Ovary (tissue), 7 donors: ENCODE measurements at regions not wholly inside any gene's neighbourhood (a gene's known extent, or its start where the extent isn't known, plus 50 kb on each side); places are given as distances from the start of the nearest gene placed in this dataset.
"Not testable (repeated sequence)": the region's sequence is repeated elsewhere in the genome, so short reads cannot be mapped to it uniquely, and the experiment has no call there.

ENCODE experiments used
- DNase-seq, 5 donors: peaks; one replicate each; pipeline ENCODE4 v3.0.0-alpha.2; 2019 to 2020
- H3K27ac ChIP-seq, 2 donors: fragments of 200-600 bp; one replicate each; pipeline versions ENCODE4 v1.5.1 to v1.8.0; 2019 to 2022
- H3K27me3 ChIP-seq: fragments of 200-600 bp; one replicate; pipeline ENCODE4 v1.8.0; 2022
- H3K36me3 ChIP-seq: fragments of 200-600 bp; sonication (generic); one replicate; pipeline ENCODE4 v1.5.1; 2019
- H3K4me1 ChIP-seq: one replicate; pipeline ENCODE4 v1.8.1; 2013; ENCODE audit warnings: mild to moderate bottlenecking, moderate library complexity; ENCODE audit not compliant: insufficient read depth
- H3K4me3 ChIP-seq: fragments of 200-600 bp; sonication (generic); one replicate; pipeline ENCODE4 v1.5.1; 2017
- H3K9me3 ChIP-seq, 2 donors: fragments of 200-600 bp in 1 of 2; sonication (generic) in 1 of 2; one replicate each; pipeline versions ENCODE4 v1.5.1 to v1.8.1; 2013 to 2019; ENCODE audit warnings: mild to moderate bottlenecking in 1 of 2, moderate library complexity in 1 of 2
- EP300 ChIP-seq: sonication (generic); formaldehyde crosslinking; IDR thresholded peaks from one replicate; pipeline ENCODE4 v1.6.1; 2017; ENCODE audit warnings: antibody characterized with exemption
- POLR2A ChIP-seq: fragments of 450-650 bp; IDR thresholded peaks from one replicate; pipeline ENCODE4 v1.6.1; 2017; ENCODE audit warnings: antibody characterized with exemption, mild to moderate bottlenecking, moderate library complexity
- WGBS, 3 donors: extraction: QIAGEN DNeasy Blood & Tissue Kit in 1 of 3; methylation state at CpG; one replicate each; pipeline versions ENCODE4 v1.1.5 to v1.1.7; 2013 to 2017; 5-methylcytosine and 5-hydroxymethylcytosine counted together
- intact Hi-C, 4 donors: fragments of 100-400 bp; cut with DNase I; formaldehyde crosslinking; loops; one replicate each; pipeline versions ENCODE4 v1.11.0 to v1.15.1; 2022 to 2023
- TF ChIP-seq, protein P1 (sequence below), 3 donors: fragments of 450-650 bp in 2 of 3; fragments of 200-600 bp in 1 of 3; IDR thresholded peaks; one replicate each; pipeline versions ENCODE4 v1.5.1 to v1.8.0; 2016 to 2022; ENCODE audit warnings: antibody characterized with exemption in 3 of 3, mild to moderate bottlenecking in 1 of 3
- donor health status: DM: no; HTN: no; CAD: no; lungs with moderate emphysema.
- donor health status: DM: no; HTN: no; CAD: no.
- donor health status: Bipolar disorder and iron deficiency.
- donor health status: DM: no; HTN: no; CAD: no.
- donor health status: DM: yes; HTN: yes; CAD: no.

DNA sequence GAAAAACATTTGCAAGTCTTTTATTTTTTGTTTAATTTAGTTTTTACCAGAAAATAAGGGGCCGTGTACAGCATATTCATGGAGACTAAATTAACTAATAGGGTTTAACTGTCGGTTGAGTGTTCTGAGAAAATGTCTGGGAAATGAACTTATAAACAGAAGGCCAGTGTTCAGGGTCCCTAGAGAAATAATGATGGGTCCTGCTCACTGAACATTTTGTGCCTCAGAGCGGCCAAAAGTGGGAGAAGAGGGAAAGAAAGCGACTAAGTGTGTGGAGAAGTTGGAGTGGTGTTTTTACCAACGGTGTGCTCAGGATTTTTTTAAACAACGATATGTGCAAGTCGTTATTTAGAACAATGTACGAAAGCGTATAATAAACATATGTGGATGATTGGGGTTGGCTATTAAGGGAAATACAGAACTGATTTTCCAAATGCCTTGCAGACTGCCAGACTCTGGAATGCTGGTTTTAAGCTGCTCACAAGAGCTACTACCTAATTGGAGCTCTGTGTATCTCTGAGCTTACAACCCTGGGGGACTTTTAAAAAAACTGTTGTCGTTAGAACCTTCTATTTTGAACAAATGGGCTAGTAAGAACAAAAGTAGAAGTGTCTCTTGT is 166.7 kb downstream of the SLC38A4 start:
- Histone ChIP-seq H3K27me3 (no peaks in the 10 kb centered on the region), H3K36me3 (no peaks in the 10 kb centered on the region), H3K27ac (peak overlapping the region in 1 of 2 donors; percentile 28), H3K4me3 (no peak overlapping the region), H3K4me1 (peaks cover 6% of the 10 kb centered on the region), H3K9me3 (no peaks in the 10 kb centered on the region)
- 25 to 41% (median 29%) methylated on average over 10 of the region's 10 CpGs for WGBS, 3 donors
- intact Hi-C loops = loop anchor here in 2 of 4 donors (5.0 to 10.0 kb wide), 2 partner anchors 274 to 307 kb away; no protein-coding TSS in a partner anchor
- TF ChIP-seq, protein P1, sequence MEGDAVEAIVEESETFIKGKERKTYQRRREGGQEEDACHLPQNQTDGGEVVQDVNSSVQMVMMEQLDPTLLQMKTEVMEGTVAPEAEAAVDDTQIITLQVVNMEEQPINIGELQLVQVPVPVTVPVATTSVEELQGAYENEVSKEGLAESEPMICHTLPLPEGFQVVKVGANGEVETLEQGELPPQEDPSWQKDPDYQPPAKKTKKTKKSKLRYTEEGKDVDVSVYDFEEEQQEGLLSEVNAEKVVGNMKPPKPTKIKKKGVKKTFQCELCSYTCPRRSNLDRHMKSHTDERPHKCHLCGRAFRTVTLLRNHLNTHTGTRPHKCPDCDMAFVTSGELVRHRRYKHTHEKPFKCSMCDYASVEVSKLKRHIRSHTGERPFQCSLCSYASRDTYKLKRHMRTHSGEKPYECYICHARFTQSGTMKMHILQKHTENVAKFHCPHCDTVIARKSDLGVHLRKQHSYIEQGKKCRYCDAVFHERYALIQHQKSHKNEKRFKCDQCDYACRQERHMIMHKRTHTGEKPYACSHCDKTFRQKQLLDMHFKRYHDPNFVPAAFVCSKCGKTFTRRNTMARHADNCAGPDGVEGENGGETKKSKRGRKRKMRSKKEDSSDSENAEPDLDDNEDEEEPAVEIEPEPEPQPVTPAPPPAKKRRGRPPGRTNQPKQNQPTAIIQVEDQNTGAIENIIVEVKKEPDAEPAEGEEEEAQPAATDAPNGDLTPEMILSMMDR (IDR thresholded peaks at IDR 0.05) = no peak
- TF ChIP-seq EP300 (no peak), POLR2A (no peak)
- no peak for DNase-seq

DNA sequence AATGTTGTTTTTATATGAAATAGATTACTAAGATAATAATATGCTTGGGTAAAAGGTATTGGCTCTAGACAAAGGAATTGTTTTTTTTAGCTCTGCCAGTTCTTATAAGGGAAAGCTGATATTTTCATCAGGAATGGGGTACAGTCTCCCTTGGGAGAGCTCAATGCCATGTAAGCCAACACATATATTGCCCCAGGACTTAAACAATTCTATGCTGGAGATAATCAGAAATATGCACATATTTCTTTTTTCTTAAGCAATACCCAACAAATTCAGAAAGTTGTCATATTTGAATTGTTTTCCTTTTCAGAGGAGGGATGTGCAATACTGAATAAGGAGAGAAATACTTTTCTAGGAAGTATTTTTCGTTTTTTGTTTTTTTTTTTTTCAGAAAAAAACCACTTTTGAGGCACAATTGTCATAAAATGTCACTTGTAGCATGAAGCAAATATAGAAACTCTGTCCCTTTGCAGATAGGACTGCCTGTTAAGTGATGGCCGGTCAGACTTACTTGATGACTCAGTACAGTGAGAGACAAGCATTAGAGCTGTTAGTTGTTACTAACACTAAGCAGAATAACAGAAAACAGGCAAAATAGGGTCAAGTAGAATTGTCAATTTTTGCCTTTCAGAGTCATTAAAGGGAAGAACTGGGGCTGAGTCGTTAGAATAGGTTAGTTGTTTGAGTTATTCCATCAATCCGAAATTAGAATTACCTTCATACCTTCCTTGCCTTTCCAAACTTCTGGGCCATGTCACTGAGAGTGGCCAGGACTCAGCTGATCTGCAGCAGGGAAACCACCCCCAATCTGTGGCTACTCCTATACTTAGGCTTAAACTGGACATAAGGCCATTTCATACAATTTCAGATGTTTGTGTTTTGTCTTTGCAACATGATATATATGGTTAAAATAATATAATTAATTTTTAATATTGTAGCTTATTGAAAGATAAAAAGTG is 168.1 kb downstream of the SLC38A4 start:
- no peak for TF ChIP-seq POLR2A
- no peak for TF ChIP-seq EP300
- TF ChIP-seq, protein P1 (IDR thresholded peaks at IDR 0.05) = no peak
- no peaks in the 10 kb centered on the region for H3K27me3 ChIP-seq
- H3K4me1 ChIP-seq = peaks cover 6% of the 10 kb centered on the region
- intact Hi-C loops = loop anchor here in 2 of 4 donors (5.0 to 10.0 kb wide), 2 partner anchors 273 to 305 kb away; no protein-coding TSS in a partner anchor
- DNase-seq = no peak
- H3K4me3 ChIP-seq = no peak overlapping the region
- H3K27ac ChIP-seq = no peak overlapping the region
- H3K9me3 ChIP-seq = no peaks in the 10 kb centered on the region
- H3K36me3 ChIP-seq = no peaks in the 10 kb centered on the region
- WGBS, 3 donors = 58 to 74% (median 74%) methylated on average over 4 of the region's 4 CpGs

DNA sequence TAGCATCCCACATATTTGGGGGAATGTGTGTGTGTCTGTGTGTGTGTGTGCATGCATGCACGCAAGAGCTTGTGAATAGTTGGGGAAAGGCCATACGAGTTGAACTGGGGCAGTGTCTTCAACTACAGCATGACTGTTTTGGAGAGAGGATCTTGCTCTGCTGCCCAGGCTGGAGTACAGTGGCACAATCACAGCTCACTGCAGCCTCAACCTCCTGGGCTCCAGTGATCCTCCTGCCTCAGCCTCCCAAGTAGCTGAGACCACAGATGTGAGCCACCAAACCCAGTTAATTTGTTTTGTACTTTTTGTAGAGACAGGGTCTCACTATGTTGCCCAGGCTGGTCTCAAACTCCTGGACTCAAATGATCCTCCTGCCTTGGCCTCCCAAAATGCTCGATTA is 169.8 kb downstream of the SLC38A4 start:
- not testable (repeated sequence) for H3K27ac ChIP-seq, H3K27me3 ChIP-seq, H3K9me3 ChIP-seq, H3K4me3 ChIP-seq, H3K36me3 ChIP-seq, H3K4me1 ChIP-seq, DNase-seq
- intact Hi-C loops = loop anchor here in 2 of 4 donors (5.0 to 10.0 kb wide), 2 partner anchors 271 to 304 kb away; no protein-coding TSS in a partner anchor
- WGBS, 3 donors = 90 to 97% (median 93%) methylated on average over 3 of the region's 3 CpGs

DNA sequence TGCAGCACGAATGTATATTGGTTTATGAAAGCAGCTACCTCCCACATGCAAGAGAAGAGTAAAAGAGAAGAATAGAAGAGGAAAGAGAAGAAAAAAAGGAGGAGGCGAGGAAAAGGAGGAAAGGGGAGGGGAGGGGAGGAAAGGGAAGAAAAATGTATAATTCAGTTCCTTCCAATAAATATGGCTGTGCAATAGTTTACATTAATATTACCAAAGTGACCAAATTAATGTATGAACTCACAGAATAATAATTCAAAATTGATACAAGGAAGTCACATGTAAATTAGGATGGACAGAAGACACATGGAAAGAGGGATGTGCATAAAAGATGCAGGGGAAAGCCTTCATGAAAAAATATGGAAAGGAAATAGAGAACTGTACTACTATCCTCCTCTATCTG is 172.5 kb downstream of the SLC38A4 start:
- no peaks in the 10 kb centered on the region for H3K9me3 ChIP-seq
- no peak overlapping the region for H3K4me3 ChIP-seq
- no peak for TF ChIP-seq EP300
- TF ChIP-seq POLR2A = no peak
- TF ChIP-seq, protein P1 (IDR thresholded peaks at IDR 0.05) = no peak
- no peak for DNase-seq
- H3K27ac ChIP-seq = no peak overlapping the region
- peaks cover 3% of the 10 kb centered on the region for H3K4me1 ChIP-seq
- H3K27me3 ChIP-seq = no peaks in the 10 kb centered on the region
- no peaks in the 10 kb centered on the region for H3K36me3 ChIP-seq
- whole genome bisulfite sequencing, 3 donors = 88 to 91% (median 89%) methylated on average over 2 of the region's 2 CpGs
- intact Hi-C loops = loop anchor here in 1 of 4 donors (10.0 kb wide), 1 partner anchor 269 kb away; no protein-coding TSS in a partner anchor
